Ovary (tissue), 3 donors: ENCODE measurements at regions not wholly inside any gene's neighbourhood (a gene's known extent, or its start where the extent isn't known, plus 50 kb on each side); places are given as distances from the start of the nearest gene placed in this dataset.

Experiments
- EP300 ChIP-seq: sonication (generic); formaldehyde crosslinking; IDR thresholded peaks from one replicate; pipeline ENCODE4 v1.6.1; 2017; ENCODE audit warnings: antibody characterized with exemption
- POLR2A ChIP-seq: fragments of 450-650 bp; IDR thresholded peaks from one replicate; pipeline ENCODE4 v1.6.1; 2017; ENCODE audit warnings: antibody characterized with exemption, mild to moderate bottlenecking, moderate library complexity
- TF ChIP-seq, protein P1 (sequence below), 3 donors: fragments of 450-650 bp in 2 of 3; fragments of 200-600 bp in 1 of 3; IDR thresholded peaks; one replicate each; pipeline versions ENCODE4 v1.5.1 to v1.8.0; 2016 to 2022; ENCODE audit warnings: antibody characterized with exemption in 3 of 3, mild to moderate bottlenecking in 1 of 3
- donor health status: DM: no; HTN: no; CAD: no.

DNA sequence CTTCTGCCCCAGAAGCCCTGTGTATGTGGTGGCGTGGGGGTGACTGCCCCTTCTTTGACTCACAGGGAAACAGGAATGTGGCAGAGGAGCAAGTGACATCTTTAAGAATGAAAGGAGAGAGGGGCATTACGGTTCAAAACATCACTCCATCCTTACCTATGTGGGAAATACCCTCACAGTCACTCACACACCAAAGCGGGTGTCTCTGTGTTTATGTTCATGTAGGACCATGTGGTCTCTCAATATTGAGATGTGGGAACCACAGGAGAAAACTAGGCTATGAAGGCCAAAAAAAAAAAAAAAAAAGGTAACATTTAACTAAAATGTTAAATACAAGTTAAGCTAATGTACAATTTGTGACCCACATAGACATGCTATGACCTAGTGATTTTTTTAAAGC is 153.6 kb upstream of the GPR12 start:
- TF ChIP-seq, protein P1, sequence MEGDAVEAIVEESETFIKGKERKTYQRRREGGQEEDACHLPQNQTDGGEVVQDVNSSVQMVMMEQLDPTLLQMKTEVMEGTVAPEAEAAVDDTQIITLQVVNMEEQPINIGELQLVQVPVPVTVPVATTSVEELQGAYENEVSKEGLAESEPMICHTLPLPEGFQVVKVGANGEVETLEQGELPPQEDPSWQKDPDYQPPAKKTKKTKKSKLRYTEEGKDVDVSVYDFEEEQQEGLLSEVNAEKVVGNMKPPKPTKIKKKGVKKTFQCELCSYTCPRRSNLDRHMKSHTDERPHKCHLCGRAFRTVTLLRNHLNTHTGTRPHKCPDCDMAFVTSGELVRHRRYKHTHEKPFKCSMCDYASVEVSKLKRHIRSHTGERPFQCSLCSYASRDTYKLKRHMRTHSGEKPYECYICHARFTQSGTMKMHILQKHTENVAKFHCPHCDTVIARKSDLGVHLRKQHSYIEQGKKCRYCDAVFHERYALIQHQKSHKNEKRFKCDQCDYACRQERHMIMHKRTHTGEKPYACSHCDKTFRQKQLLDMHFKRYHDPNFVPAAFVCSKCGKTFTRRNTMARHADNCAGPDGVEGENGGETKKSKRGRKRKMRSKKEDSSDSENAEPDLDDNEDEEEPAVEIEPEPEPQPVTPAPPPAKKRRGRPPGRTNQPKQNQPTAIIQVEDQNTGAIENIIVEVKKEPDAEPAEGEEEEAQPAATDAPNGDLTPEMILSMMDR (IDR thresholded peaks at IDR 0.05): no peak
- no peak for TF ChIP-seq EP300
- TF ChIP-seq POLR2A: no peak
